ENCODE measurements at regions not wholly inside any gene's neighbourhood (a gene's known extent, or its start where the extent isn't known, plus 50 kb on each side); places are given as distances from the start of the nearest gene placed in this dataset.

DNA sequence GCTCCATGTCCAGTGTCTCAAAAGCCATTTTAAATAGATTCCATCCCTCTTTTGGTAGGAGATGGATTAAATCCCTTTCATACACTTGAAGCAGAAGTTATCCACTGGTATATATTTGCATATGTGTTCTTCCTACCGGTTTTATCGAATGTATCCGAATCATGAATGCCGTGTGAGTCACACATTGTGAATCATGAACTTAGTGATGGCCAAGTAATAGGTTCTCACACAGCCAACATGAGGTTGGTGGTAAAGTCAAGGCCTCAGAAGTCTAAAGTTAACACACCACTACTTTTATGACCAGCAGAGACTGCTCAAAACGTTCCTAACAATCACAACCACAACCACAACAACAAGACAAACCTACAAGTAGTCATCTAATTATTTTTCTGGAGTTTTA is 345.5 kb downstream of the THBS2 start:
- H3K9me3 Mint-ChIP-seq (ENCODE audit: unreplicated experiment): no peaks in the 10 kb centered on the region
- H3K4me3 Mint-ChIP-seq (ENCODE audit: unreplicated experiment): no peak overlapping the region
- H3K36me3 Mint-ChIP-seq (ENCODE audit: unreplicated experiment): peaks cover 24% of the 10 kb centered on the region
- H3K4me1 Mint-ChIP-seq (ENCODE audit: low read depth, unreplicated experiment): no peaks in the 10 kb centered on the region
- DNase-seq: no peak
- no peak overlapping the region for H3K27ac Mint-ChIP-seq (ENCODE audit: unreplicated experiment)
- H3K27me3 Mint-ChIP-seq (ENCODE audit: unreplicated experiment): peaks cover 2% of the 10 kb centered on the region
- TF ChIP-seq CTCF (IDR thresholded peaks at IDR 0.05; ENCODE audit: partially characterized antibody, unreplicated experiment): no peak

DNA sequence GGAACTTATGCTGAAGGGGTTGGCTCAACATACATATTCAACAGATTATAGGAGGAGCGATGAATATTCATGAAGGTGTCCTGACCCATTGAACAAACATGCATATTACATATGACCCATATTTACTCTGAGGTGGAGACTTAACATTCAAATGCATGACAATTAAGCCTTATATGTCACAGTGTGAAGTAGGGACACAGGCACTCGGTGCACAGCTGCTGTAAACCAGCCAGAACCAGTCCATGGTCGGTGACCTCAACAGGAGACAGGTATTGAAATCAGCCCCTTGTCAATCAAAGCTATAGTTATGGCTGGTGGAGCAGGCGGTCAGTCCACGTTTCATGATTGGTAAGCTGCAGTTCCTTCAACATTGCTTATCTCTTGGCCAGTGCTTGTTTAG is 347.3 kb downstream of the THBS2 start:
- TF ChIP-seq CTCF (IDR thresholded peaks at IDR 0.05; ENCODE audit: partially characterized antibody, unreplicated experiment): no peak
- no peak for DNase-seq
- Mint-ChIP-seq H3K36me3 (ENCODE audit: unreplicated experiment) (peaks cover 14% of the 10 kb centered on the region), H3K27ac (ENCODE audit: unreplicated experiment) (no peak overlapping the region), H3K4me1 (ENCODE audit: low read depth, unreplicated experiment) (no peaks in the 10 kb centered on the region), H3K4me3 (ENCODE audit: unreplicated experiment) (no peak overlapping the region), H3K27me3 (ENCODE audit: unreplicated experiment) (peaks cover 2% of the 10 kb centered on the region), H3K9me3 (ENCODE audit: unreplicated experiment) (no peaks in the 10 kb centered on the region)

DNA sequence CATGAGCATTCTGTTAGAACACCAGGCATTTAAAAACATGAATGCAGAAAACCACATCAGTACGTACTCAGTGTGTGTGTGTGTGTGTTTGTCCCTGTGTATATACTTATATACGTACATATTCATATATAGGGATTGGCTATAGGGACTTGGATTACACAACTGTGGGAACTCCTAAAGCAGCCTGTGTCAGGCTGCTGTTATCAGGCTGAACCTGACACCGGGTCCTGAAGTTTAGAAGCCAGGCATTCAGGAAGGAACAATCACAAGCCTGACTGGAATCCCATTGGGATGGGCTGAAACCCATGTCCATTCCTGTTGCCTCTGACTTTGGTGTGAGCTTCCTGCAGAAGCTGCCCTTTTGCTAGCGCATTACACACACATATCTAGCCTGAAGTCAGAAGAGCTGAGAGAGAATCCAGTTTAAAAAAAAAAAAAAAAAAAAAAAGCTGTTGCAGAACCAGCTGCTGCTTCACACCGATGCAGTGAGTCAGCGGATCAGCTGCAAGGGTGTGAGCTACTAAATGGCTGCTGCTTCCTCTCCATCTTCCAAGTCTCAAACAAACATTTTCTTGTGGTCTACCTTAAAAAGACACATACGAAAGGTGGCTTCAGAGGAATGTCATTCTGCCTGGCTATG is 348.1 kb downstream of the THBS2 start:
- Mint-ChIP-seq H3K27ac (ENCODE audit: unreplicated experiment) (no peak overlapping the region), H3K27me3 (ENCODE audit: unreplicated experiment) (peaks cover 2% of the 10 kb centered on the region), H3K9me3 (ENCODE audit: unreplicated experiment) (no peaks in the 10 kb centered on the region), H3K4me3 (ENCODE audit: unreplicated experiment) (no peak overlapping the region), H3K36me3 (ENCODE audit: unreplicated experiment) (peaks cover 14% of the 10 kb centered on the region), H3K4me1 (ENCODE audit: low read depth, unreplicated experiment) (no peaks in the 10 kb centered on the region)
- TF ChIP-seq CTCF (IDR thresholded peaks at IDR 0.05; ENCODE audit: partially characterized antibody, unreplicated experiment): no peak
- no peak for DNase-seq

GRCh38 chr6:168903613-168904345 is 349.9 kb downstream of the THBS2 start:
- Mint-ChIP-seq H3K36me3 (ENCODE audit: unreplicated experiment) (peaks cover 4% of the 10 kb centered on the region), H3K4me3 (ENCODE audit: unreplicated experiment) (no peak overlapping the region), H3K4me1 (ENCODE audit: low read depth, unreplicated experiment) (no peaks in the 10 kb centered on the region), H3K9me3 (ENCODE audit: unreplicated experiment) (no peaks in the 10 kb centered on the region), H3K27me3 (ENCODE audit: unreplicated experiment) (peaks cover 2% of the 10 kb centered on the region), H3K27ac (ENCODE audit: unreplicated experiment) (no peak overlapping the region)
- no peak for TF ChIP-seq CTCF (IDR thresholded peaks at IDR 0.05; ENCODE audit: partially characterized antibody, unreplicated experiment)
- no peak for DNase-seq

- Mint-ChIP-seq H3K36me3 (ENCODE audit: unreplicated experiment) (peaks cover 4% of the 10 kb centered on the region), H3K4me1 (ENCODE audit: low read depth, unreplicated experiment) (no peaks in the 10 kb centered on the region), H3K27ac (ENCODE audit: unreplicated experiment) (no peak overlapping the region), H3K4me3 (ENCODE audit: unreplicated experiment) (no peak overlapping the region), H3K9me3 (ENCODE audit: unreplicated experiment) (no peaks in the 10 kb centered on the region), H3K27me3 (ENCODE audit: unreplicated experiment) (peaks cover 2% of the 10 kb centered on the region)
- no peak for TF ChIP-seq CTCF (IDR thresholded peaks at IDR 0.05; ENCODE audit: partially characterized antibody, unreplicated experiment)
- DNase-seq: no peak
Measured at GRCh38 chr6:168902075-168902474, 351.6 kb downstream of the THBS2 start.
